22Rv1 (cell line): ENCODE measurements at regions not wholly inside any gene's neighbourhood (a gene's known extent, or its start where the extent isn't known, plus 50 kb on each side); places are given as distances from the start of the nearest gene placed in this dataset.

Experiments
- CTCF ChIP-seq: fragments of 450-650 bp; IDR thresholded peaks from 2 replicates; pipeline ENCODE4 v1.5.1; 2017; ENCODE audit warnings: mild to moderate bottlenecking
- ZFX ChIP-seq: fragments of 450-650 bp; IDR thresholded peaks from 2 replicates; pipeline ENCODE4 v1.6.1; 2017; ENCODE audit warnings: antibody characterized with exemption, borderline replicate concordance

- TF ChIP-seq CTCF (no peak), ZFX (no peak)
Measured at GRCh38 chr10:107553470-107553869, 389.0 kb upstream of the SORCS1 start.
